SK-N-DZ (cell line): ENCODE measurements at regions not wholly inside any gene's neighbourhood (a gene's known extent, or its start where the extent isn't known, plus 50 kb on each side); places are given as distances from the start of the nearest gene placed in this dataset.
A peak's percentile ranks its signal among the peaks of the same experiment; 100 is the strongest.

ENCODE experiments used
- DNase-seq: peaks from one replicate; pipeline ENCODE4 v3.0.0-alpha.2; 2015; ENCODE audit warnings: low spot score

DNA sequence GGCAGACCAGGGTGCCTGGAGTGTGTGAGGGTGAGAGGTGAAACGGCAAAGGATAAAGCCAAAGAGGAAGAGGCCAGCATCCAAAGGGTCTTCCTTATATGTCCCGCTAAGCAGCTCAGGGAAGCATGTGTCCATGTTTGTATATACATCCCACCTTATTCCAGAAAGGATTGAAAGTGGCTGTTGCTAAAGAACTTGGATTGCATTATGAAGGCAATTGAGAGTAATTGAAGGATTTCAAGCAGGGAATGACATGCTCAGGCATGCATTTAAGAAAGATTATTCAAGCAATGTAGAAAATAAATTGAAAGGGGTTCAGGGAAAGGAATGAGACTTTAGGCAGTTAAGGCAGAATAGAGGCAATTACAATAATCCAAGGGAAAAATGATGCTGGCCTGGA lies 237.6 kb upstream of the SOX9 start:
- DNase-seq: no peak

DNA sequence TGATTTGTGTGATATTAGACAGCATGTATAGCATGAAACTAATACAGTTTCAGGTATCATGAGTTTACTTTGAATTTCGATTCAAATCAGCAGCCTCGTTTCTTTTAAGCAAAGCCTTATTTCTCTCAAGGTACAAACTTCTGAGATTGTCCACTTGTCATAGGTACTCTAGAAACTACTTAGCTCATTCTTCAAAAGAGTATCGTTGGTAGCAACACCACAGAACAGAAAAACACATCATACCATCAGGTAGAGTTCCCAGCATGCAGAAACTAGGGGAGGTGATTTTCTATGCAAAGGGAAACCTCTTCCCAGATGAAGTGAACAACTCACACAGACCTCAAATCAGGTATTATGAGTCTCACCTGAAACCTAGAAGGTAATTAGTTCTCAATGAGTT lies 237.0 kb upstream of the SOX9 start:
- DNase-seq: no peak

GRCh38 chr17:71885662-71886061 lies 235.2 kb upstream of the SOX9 start:
- DNase-seq: no peak

DNA sequence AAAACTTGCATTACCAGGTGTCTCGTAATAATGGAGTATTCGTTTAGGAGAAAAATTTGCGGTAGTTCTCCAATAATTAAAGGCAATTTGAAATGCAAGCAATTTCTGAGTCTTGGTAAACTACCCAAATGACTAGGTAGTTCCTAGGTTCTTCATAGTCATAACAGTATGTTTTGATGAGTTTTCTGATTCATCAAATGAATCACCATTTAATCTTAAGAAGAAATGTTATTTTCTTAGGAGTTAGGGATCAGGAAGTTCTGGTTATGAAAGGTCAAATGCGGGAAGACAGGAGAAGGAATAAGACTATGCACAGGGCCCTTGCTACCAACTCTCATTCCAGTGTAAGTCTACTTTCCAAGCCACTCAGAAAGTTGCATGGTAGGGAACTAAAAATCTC lies 221.5 kb upstream of the SOX9 start:
- no peak for DNase-seq

DNA sequence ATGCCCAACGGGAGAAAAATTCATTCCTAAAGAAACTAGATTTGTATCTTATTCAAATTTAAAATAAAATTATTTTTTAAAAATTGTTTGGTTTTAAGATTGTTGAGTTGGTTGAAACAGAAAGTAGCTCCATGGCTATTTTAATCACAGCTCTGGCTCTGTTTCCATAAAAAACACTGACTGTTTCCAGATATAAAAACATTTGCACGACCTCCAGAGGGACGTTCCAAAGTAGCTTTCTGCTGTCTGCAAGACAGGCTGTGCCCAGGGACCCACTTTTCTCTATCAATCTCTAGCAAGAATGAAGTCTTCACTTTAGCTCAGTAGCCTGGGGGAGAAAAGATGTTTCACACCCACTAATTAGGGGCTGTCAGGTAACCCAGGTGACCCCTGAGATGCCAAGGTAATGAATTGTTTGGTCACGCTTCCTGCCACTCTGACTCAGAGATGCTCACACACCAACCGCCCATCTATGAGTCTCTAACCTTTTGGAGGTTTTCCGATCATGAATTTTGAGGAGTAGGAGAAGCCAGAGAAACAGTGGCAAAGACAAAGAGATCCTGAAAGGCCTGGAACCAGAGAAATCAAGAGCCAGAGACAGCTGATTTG lies 220.1 kb upstream of the SOX9 start:
- DNase-seq: no peak

DNA sequence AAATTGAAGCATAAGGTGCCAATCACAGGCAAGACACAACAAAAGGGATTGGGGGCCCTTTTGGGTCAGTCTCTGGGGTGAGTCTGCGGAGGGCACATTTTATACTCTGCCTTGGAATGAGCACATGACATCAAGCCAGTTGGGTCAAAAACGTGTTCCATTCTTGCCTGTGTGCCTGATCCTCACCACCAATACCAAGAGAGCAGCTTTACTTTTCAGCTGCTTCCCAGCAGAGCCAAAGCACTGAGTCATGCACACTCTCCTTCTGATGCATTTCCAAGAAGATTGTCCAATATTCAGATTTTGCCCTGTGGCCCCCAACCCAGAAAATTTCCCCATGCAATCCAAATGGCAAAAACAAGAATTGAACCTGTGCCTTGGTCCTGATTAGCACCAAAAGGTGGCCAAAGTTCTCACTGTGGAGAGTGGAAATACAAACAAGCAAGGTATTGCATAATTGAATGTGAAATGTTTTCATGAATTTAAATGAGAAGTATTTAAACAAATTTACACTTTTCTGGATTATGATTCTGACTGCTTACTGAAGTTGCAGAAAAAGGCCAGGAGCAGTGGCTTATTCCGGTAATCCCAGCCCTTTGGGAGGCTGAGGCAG lies 217.8 kb upstream of the SOX9 start:
- no peak for DNase-seq

GRCh38 chr17:71905376-71906031 lies 215.3 kb upstream of the SOX9 start:
- DNase-seq: peak; percentile 23

DNA sequence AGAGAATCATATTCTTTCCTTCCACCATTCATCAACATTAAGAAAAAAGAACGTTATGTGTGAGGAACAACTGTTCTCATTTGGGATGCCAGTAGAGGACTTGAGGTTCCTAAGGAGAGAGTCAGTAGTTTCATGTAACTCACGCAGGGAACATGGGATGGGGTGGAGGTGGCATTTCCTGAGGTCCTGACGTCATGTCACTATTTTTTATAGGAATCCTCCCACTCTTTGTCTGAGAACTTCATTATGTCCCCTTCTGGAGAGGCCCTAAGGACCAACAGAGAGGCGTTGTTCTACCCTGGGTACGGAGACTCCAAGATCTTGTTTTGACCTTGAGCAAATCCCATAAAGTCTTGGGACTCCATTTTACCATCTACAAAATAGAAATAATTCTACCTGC lies 211.7 kb upstream of the SOX9 start:
- DNase-seq: no peak

GRCh38 chr17:71910002-71910401 lies 210.8 kb upstream of the SOX9 start:
- no peak for DNase-seq

GRCh38 chr17:71914042-71914441 lies 206.8 kb upstream of the SOX9 start:
- no peak for DNase-seq

DNA sequence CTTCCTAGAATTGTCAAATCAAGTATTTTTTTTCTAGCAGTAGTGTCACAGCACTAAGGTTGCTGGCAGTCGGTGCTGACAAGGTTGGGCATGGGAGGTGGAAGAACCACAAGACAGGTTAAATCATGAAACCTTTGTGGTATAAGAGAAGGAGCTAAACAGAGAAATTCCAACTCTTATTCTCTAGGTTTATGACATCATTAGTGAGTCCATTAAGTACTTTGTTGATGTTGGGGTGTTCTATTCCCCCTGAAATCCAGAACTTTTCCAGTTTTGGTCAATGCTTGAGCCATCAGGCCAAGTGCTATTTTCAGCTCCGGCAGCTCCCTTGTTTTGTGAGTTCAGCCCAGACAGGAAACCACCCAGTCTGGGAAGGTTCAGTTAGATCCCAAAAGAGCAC lies 206.0 kb upstream of the SOX9 start:
- DNase-seq: no peak

DNA sequence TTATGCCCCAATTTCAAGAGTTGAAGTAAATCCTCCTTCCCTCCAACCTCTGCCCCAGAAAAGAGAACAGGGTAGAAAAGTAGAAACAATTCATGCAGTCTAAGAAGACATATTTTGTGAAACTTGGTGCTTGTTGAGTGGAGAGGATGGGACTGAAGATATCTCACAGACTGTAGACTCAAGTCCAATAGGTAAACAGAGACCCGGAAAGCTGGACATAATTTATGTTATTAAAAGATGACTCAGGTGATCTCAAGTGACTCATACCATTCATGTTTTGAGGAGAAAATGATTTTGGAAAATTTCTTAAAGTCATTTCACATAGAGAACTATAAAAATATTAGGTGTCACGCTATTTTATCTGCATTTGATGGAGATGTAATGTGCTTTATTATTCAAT lies 203.1 kb upstream of the SOX9 start:
- DNase-seq: no peak

DNA sequence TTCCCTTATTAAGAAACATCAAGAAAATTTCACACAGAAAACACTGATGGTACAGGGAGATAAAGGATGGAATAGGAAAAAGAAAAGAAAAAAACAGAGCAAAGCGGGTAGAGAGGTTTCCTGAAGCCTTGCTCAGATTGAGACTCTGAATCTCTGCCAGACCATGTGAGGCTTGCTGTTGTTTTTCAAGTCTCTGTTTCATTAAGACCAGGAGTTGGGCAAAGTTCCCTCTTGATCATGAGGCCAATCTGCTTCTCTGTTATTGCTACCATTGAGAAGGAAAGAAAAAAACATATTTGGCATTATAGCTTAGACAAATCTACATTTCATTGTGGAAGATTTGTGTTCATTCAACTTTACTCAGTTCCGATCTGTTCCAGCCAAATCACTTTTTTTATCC lies 201.6 kb upstream of the SOX9 start:
- DNase-seq: no peak

GRCh38 chr17:71919896-71920295 lies 200.9 kb upstream of the SOX9 start:
- no peak for DNase-seq

- no peak for DNase-seq
Measured at GRCh38 chr17:71921796-71922195, 199.0 kb upstream of the SOX9 start.

GRCh38 chr17:71922439-71922838 lies 198.4 kb upstream of the SOX9 start:
- no peak for DNase-seq

DNA sequence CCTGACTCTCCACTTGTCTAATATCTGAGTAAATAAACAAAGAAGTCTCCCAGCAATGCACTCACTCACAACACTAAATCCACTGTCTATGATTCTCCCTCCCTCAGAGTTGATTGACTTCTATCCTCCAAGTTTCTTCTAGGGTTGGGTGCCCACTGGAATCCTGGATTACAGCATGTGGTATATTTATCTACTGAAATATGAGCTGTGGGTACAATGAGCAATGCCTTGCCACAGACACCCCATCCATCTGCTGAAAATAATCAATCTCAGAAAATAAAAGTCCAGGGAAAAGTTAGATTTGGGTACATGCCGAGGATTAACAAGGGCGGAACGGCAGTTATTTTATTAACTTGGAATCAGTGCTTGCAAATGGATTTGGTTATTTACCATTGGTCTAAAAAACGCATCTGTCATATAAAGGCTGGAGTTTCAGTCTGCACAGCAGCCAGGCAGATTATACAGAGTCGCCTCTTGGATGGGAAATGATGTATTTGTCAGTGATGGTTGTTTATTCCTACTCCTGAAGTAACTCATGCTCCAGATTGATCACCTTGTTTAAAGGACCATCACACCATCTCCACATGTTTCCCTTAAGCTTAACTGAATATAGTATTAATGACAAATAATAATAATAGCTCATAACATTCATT lies 193.9 kb upstream of the SOX9 start:
- DNase-seq: no peak

DNA sequence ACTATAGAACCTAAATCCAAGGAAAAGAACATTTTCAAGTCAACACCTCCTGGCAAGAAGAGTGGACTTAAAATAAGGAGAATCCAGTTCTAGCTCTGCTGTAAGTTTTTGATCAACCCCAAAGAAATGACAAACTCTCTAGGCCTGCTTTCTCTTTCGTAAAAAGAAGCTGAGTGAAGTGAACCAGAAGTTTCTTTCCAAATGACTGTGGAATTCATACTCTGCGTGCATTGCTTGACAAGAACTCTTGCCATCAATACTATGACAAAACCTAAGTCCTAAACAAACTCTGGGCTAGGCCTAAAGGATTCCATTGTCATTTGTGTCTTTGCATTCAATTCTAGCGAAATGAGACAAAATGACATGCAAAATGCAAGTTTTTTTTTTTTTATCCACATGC lies 187.5 kb upstream of the SOX9 start:
- no peak for DNase-seq

DNA sequence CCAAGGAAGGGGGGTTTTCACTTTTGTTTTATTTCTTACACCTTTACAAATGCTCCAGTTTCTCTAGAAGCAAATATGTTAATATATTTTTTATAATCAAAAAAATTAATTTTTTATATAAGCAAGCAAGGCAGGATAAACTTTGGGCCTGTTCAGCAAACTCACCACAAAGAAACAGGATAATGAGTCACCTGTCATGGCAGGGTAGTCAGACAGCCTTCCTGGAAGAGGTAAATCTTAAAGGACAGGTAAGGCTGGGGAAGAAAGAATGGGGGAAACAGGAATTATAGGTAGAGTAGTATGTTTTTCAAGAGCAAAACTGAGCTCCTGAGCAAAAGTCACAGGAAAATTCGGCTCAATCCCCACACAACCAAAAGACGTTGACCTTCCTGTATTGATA lies 186.3 kb upstream of the SOX9 start:
- DNase-seq: no peak

DNA sequence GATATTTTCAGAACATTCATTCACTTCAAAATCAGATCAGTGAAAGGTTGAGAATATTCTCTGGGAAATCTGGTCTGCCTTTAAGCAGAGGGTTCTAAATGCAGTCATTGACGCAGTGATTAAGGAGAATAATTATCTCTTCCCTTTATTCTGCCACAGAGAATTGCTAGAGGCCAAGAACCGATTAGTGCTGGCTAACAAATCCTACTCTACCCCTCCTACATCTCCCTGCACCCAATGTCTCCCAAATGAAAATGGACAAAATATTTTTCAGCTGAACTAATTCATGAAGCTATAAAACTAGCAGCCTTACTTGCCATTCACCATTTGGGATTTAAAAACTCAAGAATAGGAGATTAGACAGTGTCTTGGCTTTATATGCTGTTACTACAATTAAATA lies 185.5 kb upstream of the SOX9 start:
- DNase-seq: no peak

- no peak for DNase-seq
Measured at GRCh38 chr17:71936977-71937376, 183.8 kb upstream of the SOX9 start.

DNA sequence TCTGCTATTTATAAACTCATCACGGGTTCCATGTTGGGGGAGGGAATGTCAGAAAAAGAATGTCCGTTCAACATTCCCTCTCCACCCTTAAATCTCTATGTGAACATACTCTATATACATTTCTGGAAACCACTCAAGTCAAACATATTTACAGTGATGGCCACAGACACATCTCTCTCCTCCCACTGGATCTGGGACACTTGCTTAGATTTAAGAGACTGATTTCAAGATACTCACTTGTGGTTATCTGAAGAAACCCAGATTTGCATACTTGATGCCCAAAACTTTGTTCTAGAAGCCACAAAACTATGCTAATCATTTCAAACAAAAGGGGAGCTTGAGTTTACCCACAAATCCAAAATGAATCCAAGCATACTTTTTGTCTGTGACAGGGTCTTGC lies 182.9 kb upstream of the SOX9 start:
- DNase-seq: no peak
